Lower lobe of right lung (tissue), 2 donors: ENCODE measurements at regions not wholly inside any gene's neighbourhood (a gene's known extent, or its start where the extent isn't known, plus 50 kb on each side); places are given as distances from the start of the nearest gene placed in this dataset.

Source experiments
- ATAC-seq, 2 donors: fragments of 200-7000 bp; cut with Tn5 transposase; one replicate each; pipeline ENCODE4 v1.9.1; 2020 to 2022; ENCODE audit warnings: mild to moderate bottlenecking in 2 of 2, moderate library complexity in 2 of 2
- DNase-seq: peaks from one replicate; pipeline ENCODE4 v3.0.0-alpha.2; 2020
- H3K27ac ChIP-seq: fragments of 200-600 bp; one replicate; pipeline ENCODE4 v1.8.0; 2022
- H3K27me3 ChIP-seq: fragments of 200-600 bp; one replicate; pipeline ENCODE4 v1.8.0; 2022; ENCODE audit warnings: low read depth
- H3K36me3 ChIP-seq: fragments of 200-600 bp; one replicate; pipeline ENCODE4 v1.8.0; 2022; ENCODE audit warnings: mild to moderate bottlenecking
- H3K4me1 ChIP-seq: fragments of 200-600 bp; one replicate; pipeline ENCODE4 v1.8.0; 2022
- H3K4me3 ChIP-seq: fragments of 200-600 bp; one replicate; pipeline ENCODE4 v1.8.0; 2022; ENCODE audit warnings: mild to moderate bottlenecking
- H3K9me3 ChIP-seq: fragments of 200-600 bp; one replicate; pipeline ENCODE4 v1.8.0; 2022
- CTCF ChIP-seq: fragments of 200-600 bp; IDR thresholded peaks from one replicate; pipeline ENCODE4 v1.8.0; 2022; ENCODE audit warnings: antibody characterized with exemption, mild to moderate bottlenecking
- intact Hi-C: fragments of 100-400 bp; cut with DNase I; formaldehyde crosslinking; loops from one replicate; pipeline ENCODE4 v1.11.0; 2022
- donor health status: DM: no; HTN: yes; CAD: no; lungs with severe emphysema.

- no peak for TF ChIP-seq CTCF
- no peak for DNase-seq
- no peak overlapping the region for H3K4me3 ChIP-seq
- H3K27ac ChIP-seq, result no peak overlapping the region
- H3K9me3 ChIP-seq, result no peaks in the 10 kb centered on the region
- ATAC-seq, result no peak
- no peaks in the 10 kb centered on the region for H3K36me3 ChIP-seq
- intact Hi-C loops, result no loop called here
- no peaks in the 10 kb centered on the region for H3K4me1 ChIP-seq
- H3K27me3 ChIP-seq, result peaks cover 13% of the 10 kb centered on the region
Observed at GRCh38 chr12:53856132-53856531, 82.5 kb upstream of the HOXC13 start.

- H3K36me3 ChIP-seq, result no peaks in the 10 kb centered on the region
- ATAC-seq (no peak), DNase-seq (no peak)
- no peaks in the 10 kb centered on the region for H3K9me3 ChIP-seq
- TF ChIP-seq CTCF, result no peak
- no peak overlapping the region for H3K27ac ChIP-seq
- H3K4me1 ChIP-seq, result no peaks in the 10 kb centered on the region
- peaks cover 17% of the 10 kb centered on the region for H3K27me3 ChIP-seq
- H3K4me3 ChIP-seq, result no peak overlapping the region
- intact Hi-C loops, result no loop called here
Observed at GRCh38 chr12:53857666-53858065, 81.0 kb upstream of the HOXC13 start.

- peaks cover 11% of the 10 kb centered on the region for H3K27me3 ChIP-seq
- DNase-seq (no peak), ATAC-seq (no peak)
- no peaks in the 10 kb centered on the region for H3K36me3 ChIP-seq
- H3K27ac ChIP-seq, result no peak overlapping the region
- intact Hi-C loops, result no loop called here
- no peak for TF ChIP-seq CTCF
- no peaks in the 10 kb centered on the region for H3K4me1 ChIP-seq
- no peak overlapping the region for H3K4me3 ChIP-seq
- H3K9me3 ChIP-seq, result no peaks in the 10 kb centered on the region
Observed at GRCh38 chr12:53860426-53861345, 77.9 kb upstream of the HOXC13 start.

GRCh38 chr12:53862206-53862605 is 76.4 kb upstream of the HOXC13 start:
- no peaks in the 10 kb centered on the region for H3K9me3 ChIP-seq
- H3K27me3 ChIP-seq, result peaks cover 8% of the 10 kb centered on the region
- ATAC-seq (no peak), DNase-seq (no peak)
- H3K4me3 ChIP-seq, result no peak overlapping the region
- H3K27ac ChIP-seq, result no peak overlapping the region
- H3K4me1 ChIP-seq, result no peaks in the 10 kb centered on the region
- no peak for TF ChIP-seq CTCF
- intact Hi-C loops, result no loop called here
- H3K36me3 ChIP-seq, result no peaks in the 10 kb centered on the region

GRCh38 chr12:53862831-53863230 is 75.8 kb upstream of the HOXC13 start:
- no peaks in the 10 kb centered on the region for H3K4me1 ChIP-seq
- peaks cover 8% of the 10 kb centered on the region for H3K27me3 ChIP-seq
- H3K9me3 ChIP-seq, result no peaks in the 10 kb centered on the region
- DNase-seq (no peak), ATAC-seq (no peak)
- no peak for TF ChIP-seq CTCF
- intact Hi-C loops, result no loop called here
- H3K36me3 ChIP-seq, result no peaks in the 10 kb centered on the region
- no peak overlapping the region for H3K4me3 ChIP-seq
- H3K27ac ChIP-seq, result no peak overlapping the region
